Endothelial cell of umbilical vein (primary cell): ENCODE measurements at regions not wholly inside any gene's neighbourhood (a gene's known extent, or its start where the extent isn't known, plus 50 kb on each side); places are given as distances from the start of the nearest gene placed in this dataset.
A peak's percentile ranks its signal among the peaks of the same experiment; 100 is the strongest.

Experiments used
- CTCF ChIP-seq, 2 donors: IDR thresholded peaks; 1 replicate in 1 of 2; 2 replicates in 1 of 2; pipeline ENCODE4 v1.5.1; 2011; ENCODE audit warnings: low read length in 2 of 2, mild to moderate bottlenecking in 2 of 2, moderate library complexity in 2 of 2, control low read depth in 1 of 2, inconsistent platforms in 1 of 2, low read depth in 1 of 2; ENCODE audit not compliant: insufficient read depth in 1 of 2; ENCODE audit errors: extremely low read depth in 1 of 2
- EZH2 ChIP-seq: IDR thresholded peaks from 2 replicates; pipeline ENCODE4 v1.6.1; 2012; ENCODE audit warnings: borderline replicate concordance, low read depth, mild to moderate bottlenecking, moderate library complexity, low read length, inconsistent platforms; ENCODE audit not compliant: severe bottlenecking
- GATA2 ChIP-seq: IDR thresholded peaks from 2 replicates; pipeline ENCODE4 v1.7.0; 2011; ENCODE audit warnings: low read depth, mild to moderate bottlenecking, moderate library complexity, mixed read lengths, low read length; ENCODE audit not compliant: insufficient read length, insufficient read depth
- JUN ChIP-seq: IDR thresholded peaks from 2 replicates; pipeline ENCODE4 v1.6.1; 2011; ENCODE audit warnings: borderline replicate concordance, low read depth; ENCODE audit not compliant: insufficient read length, insufficient read depth
- MAX ChIP-seq: IDR thresholded peaks from 2 replicates; pipeline ENCODE4 v1.6.1; 2011; ENCODE audit not compliant: insufficient read depth, insufficient read length
- MYC ChIP-seq: IDR thresholded peaks from one replicate; pipeline ENCODE4 v1.6.1; 2011; ENCODE audit warnings: mild to moderate bottlenecking, low read depth, low read length
- POLR2A ChIP-seq: IDR thresholded peaks from 2 replicates; pipeline ENCODE4 v1.6.1; 2012; ENCODE audit warnings: low read depth, mild to moderate bottlenecking, control low read depth, low read length
- POLR2AphosphoS5 ChIP-seq: IDR thresholded peaks from 2 replicates; pipeline ENCODE4 v1.6.1; 2012; ENCODE audit warnings: low read depth, mild to moderate bottlenecking, control low read depth, low read length, moderate library complexity; ENCODE audit not compliant: insufficient read depth

- TF ChIP-seq POLR2A: no peak
- peak; percentile 31 to 32 for TF ChIP-seq CTCF (IDR thresholded peaks at IDR 0.05; ENCODE audit: extremely low read depth in 1 of 2, insufficient read depth in 1 of 2, low read depth in 1 of 2, low read length in 2 of 2)
- TF ChIP-seq EZH2: no peak
- no peak for TF ChIP-seq POLR2AphosphoS5
- TF ChIP-seq JUN: no peak
- TF ChIP-seq MYC: no peak
- no peak for TF ChIP-seq GATA2
- no peak for TF ChIP-seq MAX
These were observed 976.0 kb downstream of the GBE1 start for GRCh38 chr3:80785475-80785874.
